ENCODE measurements at regions not wholly inside any gene's neighbourhood (a gene's known extent, or its start where the extent isn't known, plus 50 kb on each side); places are given as distances from the start of the nearest gene placed in this dataset.

GRCh38 chr2:155022531-155022930 lies 324.0 kb downstream of the KCNJ3 start:
- DNase-seq (ENCODE audit: extremely low spot score): no peak
- POLR2A ChIA-PET: no interaction called here
- TF ChIP-seq SUZ12 (IDR thresholded peaks at IDR 0.05) (no peak), FOXM1 (IDR thresholded peaks at IDR 0.05; ENCODE audit: borderline replicate concordance) (no peak), L3MBTL2 (conservative IDR thresholded peaks at IDR 0.05) (no peak), TARDBP (IDR thresholded peaks at IDR 0.05) (no peak), HDGF (IDR thresholded peaks at IDR 0.05; ENCODE audit: borderline replicate concordance) (no peak), ZNF384 (IDR thresholded peaks at IDR 0.05) (no peak), LEF1 (IDR thresholded peaks at IDR 0.05; ENCODE audit: borderline replicate concordance) (no peak), FOXA1 (IDR thresholded peaks at IDR 0.05) (no peak), ARNT (IDR thresholded peaks at IDR 0.05) (no peak), ELF4 (IDR thresholded peaks at IDR 0.05) (no peak), SP1 (IDR thresholded peaks at IDR 0.05) (no peak), CTBP1 (IDR thresholded peaks at IDR 0.05; ENCODE audit: borderline replicate concordance) (no peak), FOXK2 (IDR thresholded peaks at IDR 0.05) (no peak), NFRKB (IDR thresholded peaks at IDR 0.05) (no peak), BHLHE40 (IDR thresholded peaks at IDR 0.05; ENCODE audit: borderline replicate concordance) (no peak)
- TF ChIP-seq, protein P1, sequence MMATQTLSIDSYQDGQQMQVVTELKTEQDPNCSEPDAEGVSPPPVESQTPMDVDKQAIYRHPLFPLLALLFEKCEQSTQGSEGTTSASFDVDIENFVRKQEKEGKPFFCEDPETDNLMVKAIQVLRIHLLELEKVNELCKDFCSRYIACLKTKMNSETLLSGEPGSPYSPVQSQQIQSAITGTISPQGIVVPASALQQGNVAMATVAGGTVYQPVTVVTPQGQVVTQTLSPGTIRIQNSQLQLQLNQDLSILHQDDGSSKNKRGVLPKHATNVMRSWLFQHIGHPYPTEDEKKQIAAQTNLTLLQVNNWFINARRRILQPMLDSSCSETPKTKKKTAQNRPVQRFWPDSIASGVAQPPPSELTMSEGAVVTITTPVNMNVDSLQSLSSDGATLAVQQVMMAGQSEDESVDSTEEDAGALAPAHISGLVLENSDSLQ (IDR thresholded peaks at IDR 0.05): no peak
- CTCF ChIA-PET: no interaction called here

GRCh38 chr2:155021618-155022017 lies 323.1 kb downstream of the KCNJ3 start:
- TF ChIP-seq FOXK2 (IDR thresholded peaks at IDR 0.05) (no peak), SP1 (IDR thresholded peaks at IDR 0.05) (no peak), FOXM1 (IDR thresholded peaks at IDR 0.05; ENCODE audit: borderline replicate concordance) (no peak), CTBP1 (IDR thresholded peaks at IDR 0.05; ENCODE audit: borderline replicate concordance) (no peak), HDGF (IDR thresholded peaks at IDR 0.05; ENCODE audit: borderline replicate concordance) (no peak), SUZ12 (IDR thresholded peaks at IDR 0.05) (no peak)
- TF ChIP-seq, protein P1 (IDR thresholded peaks at IDR 0.05): no peak
- CTCF ChIA-PET: no interaction called here
- POLR2A ChIA-PET: no interaction called here
- no peak for DNase-seq (ENCODE audit: extremely low spot score)

DNA sequence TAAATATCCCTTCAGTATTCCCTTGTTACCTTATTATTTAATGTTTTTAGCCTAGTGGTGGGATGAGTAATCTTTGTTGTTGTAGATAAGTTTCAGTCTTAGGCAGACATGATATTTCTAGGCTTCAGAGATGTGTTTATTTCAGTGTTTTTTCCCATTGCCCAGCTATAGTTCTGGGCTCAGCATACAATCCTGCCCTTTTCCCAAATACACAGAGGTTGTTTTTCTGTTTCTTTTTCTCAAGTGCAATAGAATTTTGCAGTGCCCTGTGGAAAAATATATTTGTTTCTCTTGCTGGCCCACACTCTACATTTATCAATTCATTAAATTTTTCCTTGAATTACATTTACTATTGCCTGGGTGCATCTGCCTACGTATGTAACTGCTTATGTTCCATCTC lies 321.8 kb downstream of the KCNJ3 start:
- POLR2A ChIA-PET: no interaction called here

DNA sequence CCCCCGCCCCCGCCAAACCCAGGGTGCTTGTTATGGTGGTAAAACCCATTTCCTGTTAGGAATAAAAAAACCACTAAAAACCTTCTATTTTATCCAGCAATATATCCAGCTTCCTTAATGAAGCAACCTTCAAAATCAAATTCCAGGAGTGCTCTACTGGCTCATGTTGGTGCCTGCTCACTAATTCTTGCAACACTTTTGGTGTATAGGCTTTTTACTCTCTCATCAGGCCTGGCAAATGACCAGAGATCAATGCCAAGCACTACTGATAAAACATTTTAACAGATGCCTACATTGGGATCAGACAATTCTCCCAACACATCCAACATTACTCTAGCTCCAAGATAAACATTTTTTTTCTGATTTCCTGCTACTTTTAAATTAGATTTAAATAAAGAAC lies 312.4 kb downstream of the KCNJ3 start:
- no peak for DNase-seq (ENCODE audit: extremely low spot score)
- CTCF ChIA-PET: no interaction called here
- POLR2A ChIA-PET: no interaction called here
- TF ChIP-seq ARNT (IDR thresholded peaks at IDR 0.05): no peak
- TF ChIP-seq SUZ12 (IDR thresholded peaks at IDR 0.05): no peak
- TF ChIP-seq, protein P1 (IDR thresholded peaks at IDR 0.05): no peak
- TF ChIP-seq ELF4 (IDR thresholded peaks at IDR 0.05): no peak
- no peak for TF ChIP-seq ZNF384 (IDR thresholded peaks at IDR 0.05)
- TF ChIP-seq LEF1 (IDR thresholded peaks at IDR 0.05; ENCODE audit: borderline replicate concordance): no peak
- no peak for TF ChIP-seq FOXA1 (IDR thresholded peaks at IDR 0.05)
- no peak for TF ChIP-seq HDGF (IDR thresholded peaks at IDR 0.05; ENCODE audit: borderline replicate concordance)
- no peak for TF ChIP-seq L3MBTL2 (conservative IDR thresholded peaks at IDR 0.05)
- TF ChIP-seq TARDBP (IDR thresholded peaks at IDR 0.05): no peak
- no peak for TF ChIP-seq SP1 (IDR thresholded peaks at IDR 0.05)
- TF ChIP-seq CTBP1 (IDR thresholded peaks at IDR 0.05; ENCODE audit: borderline replicate concordance): no peak
- TF ChIP-seq FOXM1 (IDR thresholded peaks at IDR 0.05; ENCODE audit: borderline replicate concordance): no peak
- TF ChIP-seq FOXK2 (IDR thresholded peaks at IDR 0.05): no peak
- TF ChIP-seq BHLHE40 (IDR thresholded peaks at IDR 0.05; ENCODE audit: borderline replicate concordance): no peak
- TF ChIP-seq NFRKB (IDR thresholded peaks at IDR 0.05): no peak

More for the DNA sequence above, 321.8 kb downstream of the KCNJ3 start:
- CTCF ChIA-PET: no interaction called here
- DNase-seq (ENCODE audit: extremely low spot score): no peak
- TF ChIP-seq FOXK2 (IDR thresholded peaks at IDR 0.05) (no peak), SUZ12 (IDR thresholded peaks at IDR 0.05) (no peak), ZNF384 (IDR thresholded peaks at IDR 0.05) (no peak), NFRKB (IDR thresholded peaks at IDR 0.05) (no peak), ARNT (IDR thresholded peaks at IDR 0.05) (no peak), HDGF (IDR thresholded peaks at IDR 0.05; ENCODE audit: borderline replicate concordance) (no peak), CTBP1 (IDR thresholded peaks at IDR 0.05; ENCODE audit: borderline replicate concordance) (no peak), SP1 (IDR thresholded peaks at IDR 0.05) (no peak), FOXA1 (IDR thresholded peaks at IDR 0.05) (no peak), L3MBTL2 (conservative IDR thresholded peaks at IDR 0.05) (no peak), TARDBP (IDR thresholded peaks at IDR 0.05) (no peak)
- TF ChIP-seq, protein P1 (IDR thresholded peaks at IDR 0.05): no peak

GRCh38 chr2:154995361-154995760 lies 296.9 kb downstream of the KCNJ3 start:
- ChIA-PET POLR2A (no interaction called here), CTCF (no interaction called here)
- no peak for TF ChIP-seq FOXM1 (IDR thresholded peaks at IDR 0.05; ENCODE audit: borderline replicate concordance)
- TF ChIP-seq, protein P1 (IDR thresholded peaks at IDR 0.05): peak; percentile 63
- DNase-seq (ENCODE audit: extremely low spot score): peak; percentile 25

DNA sequence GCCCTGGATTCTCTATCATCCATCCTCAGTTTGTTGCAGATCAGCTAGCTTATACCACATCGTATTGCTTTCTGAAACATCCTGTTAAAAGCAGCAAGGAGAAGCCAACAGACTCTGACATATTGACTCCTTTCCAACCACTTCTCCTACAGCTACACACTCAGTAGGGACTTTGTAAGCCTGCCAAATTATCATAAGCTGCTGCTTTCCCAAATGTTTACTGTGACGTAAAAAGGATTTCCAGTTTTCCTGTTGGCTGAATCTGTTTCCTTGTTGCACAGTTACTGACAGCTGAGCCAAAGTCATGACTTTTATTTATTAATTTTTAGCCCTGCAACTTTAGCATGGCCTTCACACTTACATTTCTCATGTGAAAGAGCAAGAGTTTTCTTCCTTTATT lies 294.3 kb downstream of the KCNJ3 start:
- DNase-seq (ENCODE audit: extremely low spot score): no peak
- ChIA-PET CTCF (no interaction called here), POLR2A (no interaction called here)
- TF ChIP-seq ELF4 (IDR thresholded peaks at IDR 0.05): no peak
- no peak for TF ChIP-seq L3MBTL2 (conservative IDR thresholded peaks at IDR 0.05)
- TF ChIP-seq CTBP1 (IDR thresholded peaks at IDR 0.05; ENCODE audit: borderline replicate concordance): no peak
- no peak for TF ChIP-seq SP1 (IDR thresholded peaks at IDR 0.05)
- TF ChIP-seq NFRKB (IDR thresholded peaks at IDR 0.05): no peak
